Caco-2 (cell line): ENCODE measurements at regions not wholly inside any gene's neighbourhood (a gene's known extent, or its start where the extent isn't known, plus 50 kb on each side); places are given as distances from the start of the nearest gene placed in this dataset.
A peak's percentile ranks its signal among the peaks of the same experiment; 100 is the strongest.
"Not testable (repeated sequence)": the region's sequence is repeated elsewhere in the genome, so short reads cannot be mapped to it uniquely, and the experiment has no call there.

Experiments
- BruUV-seq: library from RNA; stranded (reverse); fragments of 400-500 nt; replicated peaks from 2 replicates; lab custom pipeline; 2021; lab: Mats Ljungman, UMichigan
- CTCF ChIA-PET: fragments of 300-600 bp; sonication (Branson Sonifier 250); formaldehyde crosslinking; loops from one replicate; lab custom pipeline; 2022; ENCODE audit warnings: antibody characterized with exemption; lab: Charles Lee
- POLR2A ChIA-PET: fragments of 300-600 bp; sonication (Branson Sonifier 250); formaldehyde crosslinking; loops from one replicate; lab custom pipeline; 2022; ENCODE audit warnings: antibody characterized with exemption; lab: Charles Lee
- DNase-seq, 2 experiments: peaks; one replicate each; pipeline versions ENCODE4 v3.0.0 to v3.0.0-alpha.2; 2020 to 2022
- H3K27me3 ChIP-seq: replicated peaks from 2 replicates; pipeline ENCODE4 v1.6.0; 2011; ENCODE audit warnings: low read length; ENCODE audit not compliant: control insufficient read depth, insufficient read depth
- H3K36me3 ChIP-seq: 2 replicates; pipeline ENCODE4 v1.5.1; 2011; ENCODE audit warnings: low read length; ENCODE audit not compliant: control insufficient read depth, insufficient read depth
- H3K4me1 ChIP-seq: fragments of 250-450 bp; sonication (Bioruptor Pico); 2 replicates; pipeline ENCODE4 v1.5.1; 2020; ENCODE audit warnings: mild to moderate bottlenecking
- H3K4me3 ChIP-seq: 2 replicates; pipeline ENCODE4 v1.5.1; 2011; ENCODE audit warnings: low read depth, mild to moderate bottlenecking, control low read depth, low read length
- H3K9me3 ChIP-seq: fragments of 250-450 bp; sonication (Bioruptor Pico); 2 replicates; pipeline ENCODE4 v1.5.1; 2020; ENCODE audit warnings: mild to moderate bottlenecking, moderate library complexity
- H3K27ac Mint-ChIP-seq: one replicate; pipeline ENCODE4 v1.8.0; 2022; ENCODE audit warnings: mixed read lengths; ENCODE audit not compliant: unreplicated experiment
- H3K27me3 Mint-ChIP-seq: one replicate; pipeline ENCODE4 v1.8.0; 2022; ENCODE audit warnings: mixed read lengths; ENCODE audit not compliant: insufficient read depth, unreplicated experiment
- H3K36me3 Mint-ChIP-seq: one replicate; pipeline ENCODE4 v1.8.0; 2022; ENCODE audit warnings: mild to moderate bottlenecking, mixed read lengths; ENCODE audit not compliant: insufficient read depth, unreplicated experiment
- H3K4me1 Mint-ChIP-seq: one replicate; pipeline ENCODE4 v1.8.0; 2022; ENCODE audit warnings: low read depth, mixed read lengths; ENCODE audit not compliant: unreplicated experiment
- H3K4me3 Mint-ChIP-seq: one replicate; pipeline ENCODE4 v1.8.0; 2022; ENCODE audit warnings: mild to moderate bottlenecking, moderate library complexity, mixed read lengths; ENCODE audit not compliant: unreplicated experiment
- H3K9me3 Mint-ChIP-seq: one replicate; pipeline ENCODE4 v1.8.0; 2022; ENCODE audit warnings: mixed read lengths; ENCODE audit not compliant: unreplicated experiment
- intact Hi-C: fragments of 100-400 bp; cut with micrococcal nuclease; formaldehyde crosslinking; loops from one replicate; pipeline ENCODE4 v1.10.0; 2022; ENCODE audit not compliant: unreplicated experiment
- TF ChIP-seq, protein P1 (sequence below), 2 experiments: fragments of 200-600 bp in 1 of 2; IDR thresholded peaks; 1 replicate in 1 of 2; 2 replicates in 1 of 2; pipeline versions ENCODE4 v1.5.1 to v1.8.0; 2011 to 2022; ENCODE audit warnings: antibody characterized with exemption in 1 of 2, control low read depth in 1 of 2, inconsistent platforms in 1 of 2, low read depth in 1 of 2, low read length in 1 of 2, mild to moderate bottlenecking in 1 of 2, moderate library complexity in 1 of 2; ENCODE audit not compliant: insufficient read depth in 1 of 2, severe bottlenecking in 1 of 2, unreplicated experiment in 1 of 2

DNA sequence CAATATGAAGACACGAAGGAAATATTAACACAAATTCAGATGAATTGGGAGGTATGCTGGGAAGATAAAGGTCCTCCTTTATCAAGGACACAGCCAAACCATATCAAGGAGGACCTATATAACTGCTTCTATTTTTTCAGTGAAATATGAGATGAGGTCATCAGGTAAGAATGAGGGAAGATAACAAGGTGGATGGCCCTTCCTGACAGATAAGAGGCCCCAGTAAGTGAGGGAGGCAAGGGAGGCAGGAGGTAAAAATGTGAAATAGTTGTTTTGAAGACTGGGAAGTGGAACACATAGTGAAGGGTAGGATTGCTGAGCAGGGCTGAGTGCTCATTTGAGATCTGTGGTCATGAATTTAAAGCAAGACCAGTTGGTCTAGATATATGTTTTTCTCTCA, 60.0 kb upstream of the FOXE1 start:
- H3K4me1 Mint-ChIP-seq: no peaks in the 10 kb centered on the region
- no TSS peak for BruUV-seq
- H3K36me3 Mint-ChIP-seq: no peaks in the 10 kb centered on the region
- POLR2A ChIA-PET: no interaction called here
- CTCF ChIA-PET: no interaction called here
- TF ChIP-seq, protein P1, sequence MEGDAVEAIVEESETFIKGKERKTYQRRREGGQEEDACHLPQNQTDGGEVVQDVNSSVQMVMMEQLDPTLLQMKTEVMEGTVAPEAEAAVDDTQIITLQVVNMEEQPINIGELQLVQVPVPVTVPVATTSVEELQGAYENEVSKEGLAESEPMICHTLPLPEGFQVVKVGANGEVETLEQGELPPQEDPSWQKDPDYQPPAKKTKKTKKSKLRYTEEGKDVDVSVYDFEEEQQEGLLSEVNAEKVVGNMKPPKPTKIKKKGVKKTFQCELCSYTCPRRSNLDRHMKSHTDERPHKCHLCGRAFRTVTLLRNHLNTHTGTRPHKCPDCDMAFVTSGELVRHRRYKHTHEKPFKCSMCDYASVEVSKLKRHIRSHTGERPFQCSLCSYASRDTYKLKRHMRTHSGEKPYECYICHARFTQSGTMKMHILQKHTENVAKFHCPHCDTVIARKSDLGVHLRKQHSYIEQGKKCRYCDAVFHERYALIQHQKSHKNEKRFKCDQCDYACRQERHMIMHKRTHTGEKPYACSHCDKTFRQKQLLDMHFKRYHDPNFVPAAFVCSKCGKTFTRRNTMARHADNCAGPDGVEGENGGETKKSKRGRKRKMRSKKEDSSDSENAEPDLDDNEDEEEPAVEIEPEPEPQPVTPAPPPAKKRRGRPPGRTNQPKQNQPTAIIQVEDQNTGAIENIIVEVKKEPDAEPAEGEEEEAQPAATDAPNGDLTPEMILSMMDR (IDR thresholded peaks at IDR 0.05; ENCODE audit: insufficient read depth in 1 of 2, low read depth in 1 of 2, low read length in 1 of 2, severe bottlenecking in 1 of 2, unreplicated experiment in 1 of 2): no peak
- Histone ChIP-seq H3K9me3 (peaks cover 14% of the 10 kb centered on the region), H3K27me3 (no peaks in the 10 kb centered on the region), H3K36me3 (no peaks in the 10 kb centered on the region), H3K4me1 (peaks cover 48% of the 10 kb centered on the region), H3K4me3 (no peak overlapping the region)
- H3K9me3 Mint-ChIP-seq: no peaks in the 10 kb centered on the region
- peak in 1 of 2 experiments; percentile 47 for DNase-seq
- no peaks in the 10 kb centered on the region for H3K27me3 Mint-ChIP-seq
- no peak overlapping the region for H3K27ac Mint-ChIP-seq
- H3K4me3 Mint-ChIP-seq: no peak overlapping the region
- intact Hi-C loops: loop anchor here (1.0 kb wide), 1 partner anchor 33 kb away; no protein-coding TSS in a partner anchor

DNA sequence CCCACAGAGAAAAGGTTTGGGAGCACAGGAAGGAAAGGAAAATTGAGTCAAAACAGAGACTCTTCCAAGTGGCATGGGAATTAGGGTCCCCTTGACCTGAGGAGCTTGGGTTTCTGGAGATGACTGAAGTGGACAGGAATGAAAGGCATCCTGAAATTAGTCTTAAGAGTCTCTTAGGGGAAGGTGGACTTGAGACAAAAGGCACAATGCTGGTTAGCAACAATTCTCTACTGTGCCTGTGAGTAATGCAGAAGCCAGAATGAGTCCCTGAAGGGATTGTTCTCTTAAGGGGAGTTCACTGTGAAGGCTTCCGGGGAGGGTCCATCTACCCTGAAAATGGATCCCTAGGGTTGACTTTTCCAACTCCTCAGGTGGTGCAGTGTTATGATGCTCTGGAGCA, 58.4 kb upstream of the FOXE1 start:
- no peak overlapping the region for H3K4me3 Mint-ChIP-seq
- CTCF ChIA-PET: no interaction called here
- H3K36me3 ChIP-seq: no peaks in the 10 kb centered on the region
- H3K4me1 Mint-ChIP-seq: no peaks in the 10 kb centered on the region
- TF ChIP-seq, protein P1 (IDR thresholded peaks at IDR 0.05; ENCODE audit: insufficient read depth in 1 of 2, low read depth in 1 of 2, low read length in 1 of 2, severe bottlenecking in 1 of 2, unreplicated experiment in 1 of 2): no peak
- H3K9me3 Mint-ChIP-seq: no peaks in the 10 kb centered on the region
- POLR2A ChIA-PET: no interaction called here
- intact Hi-C loops: no loop called here
- peaks cover 8% of the 10 kb centered on the region for H3K9me3 ChIP-seq
- no peak for DNase-seq
- no TSS peak for BruUV-seq
- no peaks in the 10 kb centered on the region for H3K27me3 ChIP-seq
- no peak overlapping the region for H3K27ac Mint-ChIP-seq
- H3K27me3 Mint-ChIP-seq: no peaks in the 10 kb centered on the region
- peaks cover 43% of the 10 kb centered on the region for H3K4me1 ChIP-seq
- no peaks in the 10 kb centered on the region for H3K36me3 Mint-ChIP-seq
- H3K4me3 ChIP-seq: no peak overlapping the region

DNA sequence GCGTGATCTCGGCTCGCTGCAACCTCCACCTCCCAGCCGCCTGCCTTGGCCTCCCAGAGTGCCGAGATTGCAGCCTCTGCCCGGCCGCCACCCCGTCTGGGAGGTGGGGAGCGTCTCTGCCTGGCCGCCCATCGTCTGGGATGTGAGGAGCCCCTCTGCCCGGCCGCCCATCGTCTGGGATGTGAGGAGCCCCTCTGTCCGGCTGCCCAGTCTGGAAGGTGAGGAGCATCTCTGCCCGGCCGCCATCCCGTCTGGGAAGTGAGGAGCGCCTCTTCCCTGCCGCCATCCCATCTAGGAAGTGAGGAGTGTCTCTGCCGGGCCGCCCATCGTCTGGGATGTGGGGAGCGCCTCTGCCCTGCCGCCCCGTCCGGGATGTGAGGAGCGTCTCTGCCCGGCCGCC, 56.9 kb upstream of the FOXE1 start:
- H3K9me3 ChIP-seq, H3K27me3 Mint-ChIP-seq, BruUV-seq, H3K27me3 ChIP-seq, H3K9me3 Mint-ChIP-seq, H3K27ac Mint-ChIP-seq, intact Hi-C loops, H3K36me3 Mint-ChIP-seq, H3K4me3 Mint-ChIP-seq, H3K36me3 ChIP-seq, H3K4me3 ChIP-seq, POLR2A ChIA-PET, H3K4me1 Mint-ChIP-seq, DNase-seq, CTCF ChIA-PET: not testable (repeated sequence)
- peaks cover 50% of the 10 kb centered on the region for H3K4me1 ChIP-seq

DNA sequence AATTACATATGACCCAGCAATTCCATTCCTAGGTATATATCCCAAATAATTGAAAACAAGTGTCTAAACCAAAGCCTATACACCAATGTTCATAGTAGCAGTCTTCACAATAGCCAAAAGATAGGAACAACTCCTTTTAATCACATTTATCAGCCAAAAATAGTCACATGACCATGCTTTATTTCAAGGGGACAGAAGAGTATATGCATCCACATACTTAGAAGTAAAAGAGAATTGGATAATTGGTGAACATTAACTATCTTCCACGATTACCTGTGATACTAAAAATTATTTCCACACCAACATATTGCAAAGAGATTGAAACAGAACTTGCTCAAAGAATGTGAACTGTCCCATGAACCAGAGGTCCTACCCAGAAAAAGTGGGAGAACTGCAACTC, 51.8 kb upstream of the FOXE1 start:
- H3K4me3 Mint-ChIP-seq: no peak overlapping the region
- H3K4me1 Mint-ChIP-seq: peaks cover 37% of the 10 kb centered on the region
- peaks cover 16% of the 10 kb centered on the region for H3K36me3 Mint-ChIP-seq
- TF ChIP-seq, protein P1 (IDR thresholded peaks at IDR 0.05; ENCODE audit: insufficient read depth in 1 of 2, low read depth in 1 of 2, low read length in 1 of 2, severe bottlenecking in 1 of 2, unreplicated experiment in 1 of 2): no peak
- intact Hi-C loops: loop anchor here (5.0 kb wide), 1 partner anchor 101 kb away; no protein-coding TSS in a partner anchor
- no peak for DNase-seq
- CTCF ChIA-PET: no interaction called here
- POLR2A ChIA-PET: no interaction called here
- H3K4me3 ChIP-seq: no peak overlapping the region
- H3K27me3 Mint-ChIP-seq: no peaks in the 10 kb centered on the region
- no peaks in the 10 kb centered on the region for H3K9me3 ChIP-seq
- H3K27ac Mint-ChIP-seq: peak overlapping the region; percentile 92
- H3K27me3 ChIP-seq: no peaks in the 10 kb centered on the region
- BruUV-seq: no TSS peak
- peaks cover 42% of the 10 kb centered on the region for H3K4me1 ChIP-seq
- H3K9me3 Mint-ChIP-seq: no peaks in the 10 kb centered on the region
- H3K36me3 ChIP-seq: no peaks in the 10 kb centered on the region
